ENCODE measurements at regions not wholly inside any gene's neighbourhood (a gene's known extent, or its start where the extent isn't known, plus 50 kb on each side); places are given as distances from the start of the nearest gene placed in this dataset.
"Not testable (repeated sequence)": the region's sequence is repeated elsewhere in the genome, so short reads cannot be mapped to it uniquely, and the experiment has no call there.

- DNase-seq (ENCODE audit: low read depth) = no peak
Measured at GRCh38 chr2:116769514-116769913, 1045.0 kb upstream of the DDX18 start.

GRCh38 chr2:116776556-116776955 is 1037.9 kb upstream of the DDX18 start:
- DNase-seq (ENCODE audit: low read depth) = no peak

- no peak for DNase-seq (ENCODE audit: low read depth)
Measured at GRCh38 chr2:116787848-116788247, 1026.6 kb upstream of the DDX18 start.

- no peak for DNase-seq (ENCODE audit: low read depth)
Measured at GRCh38 chr2:116802671-116803070, 1011.8 kb upstream of the DDX18 start.

GRCh38 chr2:116804901-116805300 is 1009.6 kb upstream of the DDX18 start:
- DNase-seq (ENCODE audit: low read depth) = no peak

GRCh38 chr2:116806505-116806904 is 1008.0 kb upstream of the DDX18 start:
- not testable (repeated sequence) for DNase-seq (ENCODE audit: low read depth)

GRCh38 chr2:116809109-116809508 is 1005.4 kb upstream of the DDX18 start:
- DNase-seq (ENCODE audit: low read depth) = no peak

GRCh38 chr2:116810071-116810470 is 1004.4 kb upstream of the DDX18 start:
- no peak for DNase-seq (ENCODE audit: low read depth)

- no peak for DNase-seq (ENCODE audit: low read depth)
Measured at GRCh38 chr2:116810645-116811044, 1003.8 kb upstream of the DDX18 start.

- no peak for DNase-seq (ENCODE audit: low read depth)
Measured at GRCh38 chr2:116819355-116819754, 995.1 kb upstream of the DDX18 start.

- DNase-seq (ENCODE audit: low read depth) = no peak
Measured at GRCh38 chr2:116820986-116821385, 993.5 kb upstream of the DDX18 start.

- not testable (repeated sequence) for DNase-seq (ENCODE audit: low read depth)
Measured at GRCh38 chr2:116829543-116829942, 984.9 kb upstream of the DDX18 start.

- no peak for DNase-seq (ENCODE audit: low read depth)
Measured at GRCh38 chr2:116832148-116832547, 982.3 kb upstream of the DDX18 start.

GRCh38 chr2:116833052-116833451 is 981.4 kb upstream of the DDX18 start:
- DNase-seq (ENCODE audit: low read depth) = no peak

GRCh38 chr2:116842164-116842563 is 972.3 kb upstream of the DDX18 start:
- no peak for DNase-seq (ENCODE audit: low read depth)

- DNase-seq (ENCODE audit: low read depth) = no peak
Measured at GRCh38 chr2:116859708-116860107, 954.8 kb upstream of the DDX18 start.

GRCh38 chr2:116874021-116874420 is 940.5 kb upstream of the DDX18 start:
- DNase-seq (ENCODE audit: low read depth) = no peak

- no peak for DNase-seq (ENCODE audit: low read depth)
Measured at GRCh38 chr2:116877274-116877673, 937.2 kb upstream of the DDX18 start.

GRCh38 chr2:116877944-116878343 is 936.5 kb upstream of the DDX18 start:
- no peak for DNase-seq (ENCODE audit: low read depth)

GRCh38 chr2:116879650-116880160 is 934.8 kb upstream of the DDX18 start:
- no peak for DNase-seq (ENCODE audit: low read depth)

- no peak for DNase-seq (ENCODE audit: low read depth)
Measured at GRCh38 chr2:116891191-116891590, 923.3 kb upstream of the DDX18 start.

GRCh38 chr2:116911540-116911939 is 903.0 kb upstream of the DDX18 start:
- DNase-seq (ENCODE audit: low read depth) = no peak

- no peak for DNase-seq (ENCODE audit: low read depth)
Measured at GRCh38 chr2:116915673-116916072, 898.8 kb upstream of the DDX18 start.

GRCh38 chr2:116917196-116917595 is 897.3 kb upstream of the DDX18 start:
- DNase-seq (ENCODE audit: low read depth) = no peak

- DNase-seq (ENCODE audit: low read depth) = no peak
Measured at GRCh38 chr2:116918574-116918973, 895.9 kb upstream of the DDX18 start.
